Uterus (tissue), 2 donors: ENCODE measurements at regions not wholly inside any gene's neighbourhood (a gene's known extent, or its start where the extent isn't known, plus 50 kb on each side); places are given as distances from the start of the nearest gene placed in this dataset.

ENCODE experiments used
- CTCF ChIP-seq, 4 experiments: fragments of 200-600 bp in 2 of 4; fragments of 450-650 bp in 2 of 4; sonication (generic) in 2 of 4; IDR thresholded peaks; one replicate each; pipeline ENCODE4 v1.5.1; 2016 to 2019; ENCODE audit warnings: antibody characterized with exemption in 4 of 4, mild to moderate bottlenecking in 2 of 4, moderate library complexity in 1 of 4
- POLR2A ChIP-seq, 2 donors: fragments of 450-650 bp; IDR thresholded peaks; one replicate each; pipeline ENCODE4 v1.6.1; 2016; ENCODE audit warnings: antibody characterized with exemption in 2 of 2, mild to moderate bottlenecking in 1 of 2, moderate library complexity in 1 of 2

DNA sequence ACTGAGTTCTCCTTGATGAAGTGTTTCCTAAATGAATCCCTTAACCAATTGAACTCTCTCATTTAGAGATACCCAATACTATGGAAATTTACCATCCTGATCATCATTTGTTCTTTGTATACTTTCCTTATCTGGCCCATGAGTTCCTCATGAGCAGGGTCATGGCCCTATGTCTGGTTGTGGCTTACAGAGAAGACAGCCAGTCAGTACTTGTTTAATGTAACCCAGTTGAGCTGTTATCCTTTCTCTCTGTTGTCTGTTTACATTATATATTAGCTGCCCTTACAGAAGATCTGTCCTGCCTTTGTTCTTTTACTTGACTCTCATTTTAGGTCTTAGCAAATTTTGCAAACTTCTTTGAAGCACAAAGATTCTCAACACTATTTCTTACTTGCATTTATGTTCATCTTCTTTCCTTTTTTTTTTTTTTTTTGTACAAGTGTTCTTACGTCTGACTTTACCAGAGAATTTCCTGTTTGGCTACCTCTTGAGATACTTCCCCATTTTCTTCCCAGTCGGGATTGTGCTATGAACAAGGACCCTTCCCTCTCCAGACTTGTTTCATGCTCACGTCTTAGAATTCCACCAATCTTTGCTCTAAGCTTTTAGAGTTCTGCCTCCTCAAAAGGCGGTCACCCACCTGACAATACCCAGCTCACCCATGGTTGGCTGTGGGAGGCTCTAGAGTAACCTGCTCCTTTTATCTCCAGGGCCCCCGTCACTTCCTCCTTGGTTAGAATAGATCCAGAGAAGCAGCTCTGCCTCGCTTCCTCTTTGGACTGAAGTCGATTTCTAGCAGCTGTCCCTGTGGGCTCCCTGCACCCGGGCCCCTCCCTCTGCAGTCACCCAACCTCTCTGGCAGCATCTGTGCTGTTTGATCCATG lies 53.6 kb upstream of the RUNX1 start:
- TF ChIP-seq POLR2A (IDR thresholded peaks at IDR 0.05), result no peak
- no peak for TF ChIP-seq CTCF (IDR thresholded peaks at IDR 0.05)
